Stimulated activated memory B cell treated with anti-CD40 and anti-IgM and Interleukin-4, amounts not matched to agents 10 μg/mL and 1 μg/mL and 100 μg/mL, for 72 hours (primary cell): ENCODE measurements at regions not wholly inside any gene's neighbourhood (a gene's known extent, or its start where the extent isn't known, plus 50 kb on each side); places are given as distances from the start of the nearest gene placed in this dataset.

Experiments
- ATAC-seq: fragments of 150-1000 bp; cut with Tn5 transposase; 2 replicates; pipeline ENCODE4 v1.10.0; 2021
- H3K27ac Mint-ChIP-seq: one replicate; pipeline ENCODE4 v1.8.0; 2022; ENCODE audit warnings: mild to moderate bottlenecking, mixed read lengths
- H3K27me3 Mint-ChIP-seq: one replicate; pipeline ENCODE4 v1.8.0; 2022; ENCODE audit warnings: mixed read lengths
- H3K36me3 Mint-ChIP-seq: one replicate; pipeline ENCODE4 v1.8.0; 2022; ENCODE audit warnings: mixed read lengths
- H3K4me1 Mint-ChIP-seq: one replicate; pipeline ENCODE4 v1.8.0; 2022; ENCODE audit warnings: mixed read lengths
- H3K4me3 Mint-ChIP-seq: one replicate; pipeline ENCODE4 v1.8.0; 2022; ENCODE audit warnings: mild to moderate bottlenecking, moderate library complexity, mixed read lengths
- H3K9me3 Mint-ChIP-seq: one replicate; pipeline ENCODE4 v1.8.0; 2022; ENCODE audit warnings: mixed read lengths

- ATAC-seq = no peak
- Mint-ChIP-seq H3K4me1 (peaks cover 99% of the 10 kb centered on the region), H3K9me3 (peaks cover 7% of the 10 kb centered on the region), H3K27ac (peak overlapping the region; percentile 89), H3K36me3 (peaks cover 25% of the 10 kb centered on the region), H3K4me3 (peak overlapping the region; percentile 21), H3K27me3 (no peaks in the 10 kb centered on the region)
Measured at GRCh38 chr14:71359823-71360222, 452.6 kb downstream of the PCNX1 start.

GRCh38 chr14:71361336-71361735, 454.1 kb downstream of the PCNX1 start:
- Mint-ChIP-seq H3K27ac (peak overlapping the region; percentile 89), H3K36me3 (peaks cover 25% of the 10 kb centered on the region), H3K4me1 (peaks cover 89% of the 10 kb centered on the region), H3K4me3 (no peak overlapping the region), H3K9me3 (peaks cover 7% of the 10 kb centered on the region), H3K27me3 (no peaks in the 10 kb centered on the region)
- no peak for ATAC-seq

- H3K27me3 Mint-ChIP-seq = no peaks in the 10 kb centered on the region
- peaks cover 25% of the 10 kb centered on the region for H3K36me3 Mint-ChIP-seq
- peak overlapping the region; percentile 34 for H3K4me3 Mint-ChIP-seq
- no peak for ATAC-seq
- peaks cover 84% of the 10 kb centered on the region for H3K4me1 Mint-ChIP-seq
- H3K9me3 Mint-ChIP-seq = peaks cover 7% of the 10 kb centered on the region
- H3K27ac Mint-ChIP-seq = peak overlapping the region; percentile 89
Measured at GRCh38 chr14:71361874-71362273, 454.6 kb downstream of the PCNX1 start.

GRCh38 chr14:71362282-71362681, 455.0 kb downstream of the PCNX1 start:
- peaks cover 7% of the 10 kb centered on the region for H3K9me3 Mint-ChIP-seq
- no peaks in the 10 kb centered on the region for H3K27me3 Mint-ChIP-seq
- H3K4me3 Mint-ChIP-seq = peak overlapping the region; percentile 43
- ATAC-seq = no peak
- H3K4me1 Mint-ChIP-seq = peaks cover 80% of the 10 kb centered on the region
- peaks cover 25% of the 10 kb centered on the region for H3K36me3 Mint-ChIP-seq
- H3K27ac Mint-ChIP-seq = peak overlapping the region; percentile 89

GRCh38 chr14:71362920-71363584, 455.8 kb downstream of the PCNX1 start:
- peak; percentile 79 for ATAC-seq
- Mint-ChIP-seq H3K9me3 (peaks cover 7% of the 10 kb centered on the region), H3K27ac (peak overlapping the region; percentile 89), H3K27me3 (no peaks in the 10 kb centered on the region), H3K36me3 (peaks cover 25% of the 10 kb centered on the region), H3K4me1 (peaks cover 72% of the 10 kb centered on the region), H3K4me3 (peak overlapping the region; percentile 22)

GRCh38 chr14:71363946-71364925, 457.0 kb downstream of the PCNX1 start:
- Mint-ChIP-seq H3K4me1 (peaks cover 60% of the 10 kb centered on the region), H3K27ac (peak overlapping the region; percentile 89), H3K4me3 (peak overlapping the region; percentile 29), H3K9me3 (peaks cover 4% of the 10 kb centered on the region), H3K27me3 (no peaks in the 10 kb centered on the region), H3K36me3 (peaks cover 21% of the 10 kb centered on the region)
- ATAC-seq = no peak

GRCh38 chr14:71365361-71365760, 458.1 kb downstream of the PCNX1 start:
- peaks cover 52% of the 10 kb centered on the region for H3K4me1 Mint-ChIP-seq
- no peaks in the 10 kb centered on the region for H3K27me3 Mint-ChIP-seq
- no peak overlapping the region for H3K4me3 Mint-ChIP-seq
- H3K27ac Mint-ChIP-seq = peak overlapping the region; percentile 89
- no peaks in the 10 kb centered on the region for H3K9me3 Mint-ChIP-seq
- H3K36me3 Mint-ChIP-seq = peaks cover 15% of the 10 kb centered on the region
- no peak for ATAC-seq

GRCh38 chr14:71366861-71367260, 459.6 kb downstream of the PCNX1 start:
- no peaks in the 10 kb centered on the region for H3K9me3 Mint-ChIP-seq

GRCh38 chr14:71371711-71372396, 464.6 kb downstream of the PCNX1 start:
- H3K4me1 Mint-ChIP-seq = peaks cover 32% of the 10 kb centered on the region
- no peak overlapping the region for H3K4me3 Mint-ChIP-seq
- H3K36me3 Mint-ChIP-seq = peaks cover 5% of the 10 kb centered on the region
- H3K9me3 Mint-ChIP-seq = no peaks in the 10 kb centered on the region
- no peaks in the 10 kb centered on the region for H3K27me3 Mint-ChIP-seq
- peak overlapping the region; percentile 44 for H3K27ac Mint-ChIP-seq
- ATAC-seq = peak; percentile 74

More at GRCh38 chr14:71366861-71367260, 459.6 kb downstream of the PCNX1 start:
- no peak for ATAC-seq
- no peak overlapping the region for H3K4me3 Mint-ChIP-seq
- peaks cover 15% of the 10 kb centered on the region for H3K36me3 Mint-ChIP-seq
- peaks cover 42% of the 10 kb centered on the region for H3K4me1 Mint-ChIP-seq
- peak overlapping the region; percentile 89 for H3K27ac Mint-ChIP-seq
- H3K27me3 Mint-ChIP-seq = no peaks in the 10 kb centered on the region

GRCh38 chr14:71372411-71372838, 465.2 kb downstream of the PCNX1 start:
- ATAC-seq = no peak
- Mint-ChIP-seq H3K27ac (peak overlapping the region; percentile 44), H3K27me3 (no peaks in the 10 kb centered on the region), H3K4me1 (peaks cover 33% of the 10 kb centered on the region), H3K9me3 (no peaks in the 10 kb centered on the region), H3K4me3 (no peak overlapping the region), H3K36me3 (peaks cover 7% of the 10 kb centered on the region)

GRCh38 chr14:71373773-71374172, 466.5 kb downstream of the PCNX1 start:
- H3K27me3 Mint-ChIP-seq = no peaks in the 10 kb centered on the region
- H3K36me3 Mint-ChIP-seq = peaks cover 18% of the 10 kb centered on the region
- ATAC-seq = no peak
- H3K27ac Mint-ChIP-seq = peak overlapping the region; percentile 27
- no peaks in the 10 kb centered on the region for H3K9me3 Mint-ChIP-seq
- H3K4me3 Mint-ChIP-seq = no peak overlapping the region
- peaks cover 46% of the 10 kb centered on the region for H3K4me1 Mint-ChIP-seq

- ATAC-seq = no peak
- Mint-ChIP-seq H3K4me3 (no peak overlapping the region), H3K27me3 (no peaks in the 10 kb centered on the region), H3K9me3 (no peaks in the 10 kb centered on the region), H3K27ac (no peak overlapping the region), H3K36me3 (peaks cover 23% of the 10 kb centered on the region), H3K4me1 (peaks cover 55% of the 10 kb centered on the region)
Measured at GRCh38 chr14:71374989-71375388, 467.7 kb downstream of the PCNX1 start.

- no peak overlapping the region for H3K4me3 Mint-ChIP-seq
- ATAC-seq = peak; percentile 71
- H3K27ac Mint-ChIP-seq = peak overlapping the region; percentile 78
- H3K9me3 Mint-ChIP-seq = no peaks in the 10 kb centered on the region
- H3K27me3 Mint-ChIP-seq = no peaks in the 10 kb centered on the region
- H3K4me1 Mint-ChIP-seq = peaks cover 55% of the 10 kb centered on the region
- peaks cover 26% of the 10 kb centered on the region for H3K36me3 Mint-ChIP-seq
Measured at GRCh38 chr14:71377099-71377498, 469.8 kb downstream of the PCNX1 start.

- ATAC-seq = no peak
- H3K27me3 Mint-ChIP-seq = no peaks in the 10 kb centered on the region
- no peaks in the 10 kb centered on the region for H3K9me3 Mint-ChIP-seq
- H3K36me3 Mint-ChIP-seq = peaks cover 40% of the 10 kb centered on the region
- H3K27ac Mint-ChIP-seq = no peak overlapping the region
- peaks cover 60% of the 10 kb centered on the region for H3K4me1 Mint-ChIP-seq
- H3K4me3 Mint-ChIP-seq = no peak overlapping the region
Measured at GRCh38 chr14:71380271-71380670, 473.0 kb downstream of the PCNX1 start.

GRCh38 chr14:71381814-71382213, 474.6 kb downstream of the PCNX1 start:
- no peak overlapping the region for H3K4me3 Mint-ChIP-seq
- H3K36me3 Mint-ChIP-seq = peaks cover 48% of the 10 kb centered on the region
- no peaks in the 10 kb centered on the region for H3K9me3 Mint-ChIP-seq
- peak overlapping the region; percentile 45 for H3K27ac Mint-ChIP-seq
- H3K4me1 Mint-ChIP-seq = peaks cover 55% of the 10 kb centered on the region
- no peak for ATAC-seq
- H3K27me3 Mint-ChIP-seq = no peaks in the 10 kb centered on the region
